Activated CD4-positive, alpha-beta T cell treated with anti-CD3 and anti-CD28 coated beads for 36 hours (primary cell): ENCODE measurements at regions not wholly inside any gene's neighbourhood (a gene's known extent, or its start where the extent isn't known, plus 50 kb on each side); places are given as distances from the start of the nearest gene placed in this dataset.

ENCODE experiments used
- ATAC-seq: fragments of 200-7000 bp; cut with Tn5 transposase; one replicate; pipeline ENCODE4 v1.10.0; 2021; ENCODE audit warnings: mild to moderate bottlenecking, moderate library complexity
- CTCF ChIA-PET: fragments of 350-600 bp; sonication (Branson Sonifier 250); formaldehyde crosslinking; loops from one replicate; lab custom pipeline; 2021; ENCODE audit warnings: antibody characterized with exemption; lab: Charles Lee
- POLR2A ChIA-PET: fragments of 350-600 bp; sonication (Branson Sonifier 250); formaldehyde crosslinking; loops from one replicate; lab custom pipeline; 2021; ENCODE audit warnings: antibody characterized with exemption, inconsistent platforms; lab: Charles Lee
- DNase-seq: peaks from one replicate; pipeline ENCODE4 v3.0.0-alpha.2; 2020
- H3K27ac Mint-ChIP-seq: one replicate; pipeline ENCODE4 v1.8.0; 2021; ENCODE audit warnings: mixed read lengths
- H3K27me3 Mint-ChIP-seq: one replicate; pipeline ENCODE4 v1.8.0; 2021; ENCODE audit warnings: mixed read lengths
- H3K36me3 Mint-ChIP-seq: one replicate; pipeline ENCODE4 v1.8.0; 2021; ENCODE audit warnings: low read depth, mixed read lengths
- H3K4me1 Mint-ChIP-seq: one replicate; pipeline ENCODE4 v1.8.0; 2021; ENCODE audit warnings: mixed read lengths
- H3K4me3 Mint-ChIP-seq: one replicate; pipeline ENCODE4 v1.8.0; 2021; ENCODE audit warnings: mild to moderate bottlenecking, moderate library complexity, mixed read lengths
- H3K9me3 Mint-ChIP-seq: one replicate; pipeline ENCODE4 v1.8.0; 2021; ENCODE audit warnings: low read depth, mixed read lengths
- intact Hi-C, 2 experiments: fragments of 100-400 bp; cut with DNase I in 1 of 2; cut with micrococcal nuclease in 1 of 2; formaldehyde crosslinking; loops; one replicate each; pipeline versions ENCODE4 v1.14.2 to v1.15.1; 2022 to 2024; cut with DNase I, micrococcal nuclease

DNA sequence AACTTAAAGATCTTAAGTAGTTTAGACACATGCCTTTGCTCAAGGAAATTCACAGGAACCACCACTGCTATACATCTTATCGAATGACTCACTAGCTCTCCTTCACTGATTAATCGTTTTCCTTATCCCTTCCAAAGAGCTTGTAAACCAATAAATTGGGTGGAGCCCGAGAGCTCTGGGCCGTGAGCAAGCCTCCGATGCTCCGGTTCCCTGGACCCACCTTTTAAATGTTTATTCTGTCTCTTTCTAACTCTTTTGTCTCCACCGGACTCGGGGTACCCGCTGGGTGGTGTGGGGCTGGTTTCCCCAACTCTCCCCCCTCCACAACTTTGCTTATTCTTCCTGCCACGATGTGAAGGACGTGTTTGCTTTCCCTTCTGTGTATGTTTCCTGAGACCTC is 292.9 kb upstream of the TMEFF2 start:
- intact Hi-C loops = no loop called here
- no peaks in the 10 kb centered on the region for H3K4me1 Mint-ChIP-seq
- H3K36me3 Mint-ChIP-seq = no peaks in the 10 kb centered on the region
- H3K27me3 Mint-ChIP-seq = no peaks in the 10 kb centered on the region
- no peak overlapping the region for H3K27ac Mint-ChIP-seq
- peaks cover 6% of the 10 kb centered on the region for H3K9me3 Mint-ChIP-seq
- no peak for DNase-seq
- no peak overlapping the region for H3K4me3 Mint-ChIP-seq
- ChIA-PET CTCF (no interaction called here), POLR2A (no interaction called here)
- no peak for ATAC-seq

DNA sequence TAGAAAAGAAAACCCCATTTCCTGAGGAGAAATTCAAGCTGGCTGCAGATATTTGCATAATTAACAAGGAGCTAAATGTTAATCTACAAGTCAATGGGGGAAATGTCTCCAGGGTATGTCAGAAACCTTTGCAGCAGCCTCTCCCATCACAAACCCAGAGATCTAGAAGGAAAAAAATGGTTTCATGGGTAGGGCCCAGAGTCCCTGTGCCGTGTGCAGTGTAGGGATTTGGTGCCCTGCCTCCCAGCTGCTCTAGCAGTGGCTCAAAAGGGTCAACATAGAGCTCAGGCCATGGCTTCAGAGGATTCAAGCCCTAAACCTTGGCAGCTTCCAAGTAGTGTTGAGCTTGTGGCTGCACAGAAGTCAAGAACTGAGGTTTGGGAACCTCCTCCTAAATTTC is 290.2 kb upstream of the TMEFF2 start:
- ChIA-PET POLR2A (no interaction called here), CTCF (no interaction called here)
- no peak for DNase-seq
- no peak overlapping the region for H3K4me3 Mint-ChIP-seq
- H3K27me3 Mint-ChIP-seq = no peaks in the 10 kb centered on the region
- H3K9me3 Mint-ChIP-seq = peaks cover 3% of the 10 kb centered on the region
- H3K27ac Mint-ChIP-seq = no peak overlapping the region
- intact Hi-C loops = no loop called here
- H3K36me3 Mint-ChIP-seq = no peaks in the 10 kb centered on the region
- ATAC-seq = no peak
- no peaks in the 10 kb centered on the region for H3K4me1 Mint-ChIP-seq

- H3K4me3 Mint-ChIP-seq = no peak overlapping the region
- H3K27ac Mint-ChIP-seq = no peak overlapping the region
- POLR2A ChIA-PET = no interaction called here
- ATAC-seq = no peak
- DNase-seq = no peak
- H3K4me1 Mint-ChIP-seq = no peaks in the 10 kb centered on the region
- intact Hi-C loops = no loop called here
- CTCF ChIA-PET = no interaction called here
- no peaks in the 10 kb centered on the region for H3K27me3 Mint-ChIP-seq
- H3K9me3 Mint-ChIP-seq = no peaks in the 10 kb centered on the region
- H3K36me3 Mint-ChIP-seq = no peaks in the 10 kb centered on the region
These were observed 286.3 kb upstream of the TMEFF2 start for GRCh38 chr2:192480984-192481383.

DNA sequence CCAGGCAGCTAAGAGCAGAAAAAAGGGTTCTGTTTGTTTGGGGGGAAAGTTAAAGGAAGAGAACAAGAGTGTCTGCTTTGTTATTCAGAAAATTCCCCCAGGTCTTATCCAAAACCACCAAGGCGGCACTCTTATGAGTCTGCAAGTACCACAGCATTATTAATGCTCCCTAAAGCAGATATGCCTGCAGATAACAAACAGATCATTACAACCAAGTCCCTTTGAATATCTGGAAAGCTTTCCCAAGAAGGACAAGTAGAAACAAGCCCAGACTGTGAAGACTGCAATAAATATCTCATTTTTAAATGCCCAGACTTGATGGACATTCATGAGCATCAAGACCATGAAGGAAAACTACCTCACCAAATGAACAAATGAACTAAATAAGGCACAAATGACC is 278.6 kb upstream of the TMEFF2 start:
- no peak overlapping the region for H3K4me3 Mint-ChIP-seq
- no peaks in the 10 kb centered on the region for H3K36me3 Mint-ChIP-seq
- H3K4me1 Mint-ChIP-seq = no peaks in the 10 kb centered on the region
- CTCF ChIA-PET = no interaction called here
- no peak overlapping the region for H3K27ac Mint-ChIP-seq
- DNase-seq (no peak), ATAC-seq (no peak)
- H3K27me3 Mint-ChIP-seq = no peaks in the 10 kb centered on the region
- POLR2A ChIA-PET = no interaction called here
- H3K9me3 Mint-ChIP-seq = peaks cover 10% of the 10 kb centered on the region
- intact Hi-C loops = no loop called here

DNA sequence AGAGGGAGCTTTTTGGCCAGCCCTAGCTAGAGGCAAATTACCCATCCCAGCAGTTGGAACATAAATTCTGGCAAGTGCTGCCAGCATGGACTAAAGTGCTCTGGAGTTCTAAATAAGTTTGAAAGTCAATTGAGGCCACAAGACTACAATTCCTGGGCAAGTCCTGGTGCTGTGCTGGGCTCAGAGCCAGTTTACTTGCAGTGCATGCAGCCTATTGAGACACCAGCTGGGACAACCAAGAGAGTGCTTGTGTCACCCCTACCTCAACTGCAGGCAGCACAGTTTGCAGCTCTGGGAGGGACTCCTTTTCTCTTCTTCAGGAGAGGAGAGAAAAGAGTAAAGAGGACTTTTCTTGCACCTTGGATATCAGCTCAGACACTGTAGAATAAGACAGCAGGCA is 277.2 kb upstream of the TMEFF2 start:
- Mint-ChIP-seq H3K27ac (no peak overlapping the region), H3K4me3 (no peak overlapping the region), H3K4me1 (no peaks in the 10 kb centered on the region), H3K9me3 (peaks cover 10% of the 10 kb centered on the region), H3K27me3 (no peaks in the 10 kb centered on the region), H3K36me3 (no peaks in the 10 kb centered on the region)
- ChIA-PET POLR2A (no interaction called here), CTCF (interaction anchor here (0.6 kb wide), 1 partner anchor 343 kb away, joined by 4 read pairs; no protein-coding TSS in a partner anchor)
- intact Hi-C loops = no loop called here
- DNase-seq (no peak), ATAC-seq (no peak)

DNA sequence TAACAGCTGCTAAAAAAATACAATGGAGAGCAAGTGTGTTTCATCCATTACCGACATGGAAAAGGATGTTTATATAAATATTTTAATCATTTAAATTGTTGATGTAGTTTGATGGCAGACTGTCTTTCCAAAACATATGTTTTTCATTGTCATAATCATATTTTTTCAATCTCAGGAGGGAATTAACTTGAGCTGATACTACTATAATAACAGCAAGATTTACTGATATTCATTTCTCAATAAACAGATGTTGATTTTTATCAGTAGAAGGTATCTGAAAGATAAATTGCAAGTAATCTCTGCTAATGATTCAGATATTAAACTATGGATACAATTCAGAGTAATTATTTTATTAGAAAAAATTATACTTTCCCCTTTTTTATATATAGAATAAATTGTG is 274.9 kb upstream of the TMEFF2 start:
- CTCF ChIA-PET = no interaction called here
- Mint-ChIP-seq H3K36me3 (no peaks in the 10 kb centered on the region), H3K4me1 (no peaks in the 10 kb centered on the region), H3K27me3 (no peaks in the 10 kb centered on the region), H3K4me3 (no peak overlapping the region), H3K27ac (no peak overlapping the region), H3K9me3 (peaks cover 8% of the 10 kb centered on the region)
- ATAC-seq (no peak), DNase-seq (no peak)
- POLR2A ChIA-PET = no interaction called here
- intact Hi-C loops = no loop called here

GRCh38 chr2:192467953-192468660 is 273.4 kb upstream of the TMEFF2 start:
- no peaks in the 10 kb centered on the region for H3K4me1 Mint-ChIP-seq
- intact Hi-C loops = no loop called here
- H3K36me3 Mint-ChIP-seq = no peaks in the 10 kb centered on the region
- no peak overlapping the region for H3K27ac Mint-ChIP-seq
- ChIA-PET CTCF (no interaction called here), POLR2A (no interaction called here)
- no peaks in the 10 kb centered on the region for H3K27me3 Mint-ChIP-seq
- DNase-seq = no peak
- no peak for ATAC-seq
- H3K4me3 Mint-ChIP-seq = no peak overlapping the region
- H3K9me3 Mint-ChIP-seq = peaks cover 2% of the 10 kb centered on the region

GRCh38 chr2:192465141-192465540 is 270.4 kb upstream of the TMEFF2 start:
- Mint-ChIP-seq H3K27me3 (no peaks in the 10 kb centered on the region), H3K36me3 (no peaks in the 10 kb centered on the region), H3K27ac (no peak overlapping the region), H3K9me3 (no peaks in the 10 kb centered on the region), H3K4me3 (no peak overlapping the region), H3K4me1 (no peaks in the 10 kb centered on the region)
- intact Hi-C loops = no loop called here
- ChIA-PET CTCF (interaction anchor here (1.0 kb wide), 1 partner anchor 26 kb away, joined by 3 read pairs; no protein-coding TSS in a partner anchor), POLR2A (no interaction called here)
- DNase-seq (no peak), ATAC-seq (no peak)

- Mint-ChIP-seq H3K4me1 (no peaks in the 10 kb centered on the region), H3K36me3 (no peaks in the 10 kb centered on the region), H3K27me3 (no peaks in the 10 kb centered on the region), H3K4me3 (no peak overlapping the region), H3K9me3 (no peaks in the 10 kb centered on the region), H3K27ac (no peak overlapping the region)
- ATAC-seq (no peak), DNase-seq (no peak)
- intact Hi-C loops = no loop called here
- ChIA-PET POLR2A (no interaction called here), CTCF (no interaction called here)
These were observed 264.7 kb upstream of the TMEFF2 start for GRCh38 chr2:192459422-192459821.

DNA sequence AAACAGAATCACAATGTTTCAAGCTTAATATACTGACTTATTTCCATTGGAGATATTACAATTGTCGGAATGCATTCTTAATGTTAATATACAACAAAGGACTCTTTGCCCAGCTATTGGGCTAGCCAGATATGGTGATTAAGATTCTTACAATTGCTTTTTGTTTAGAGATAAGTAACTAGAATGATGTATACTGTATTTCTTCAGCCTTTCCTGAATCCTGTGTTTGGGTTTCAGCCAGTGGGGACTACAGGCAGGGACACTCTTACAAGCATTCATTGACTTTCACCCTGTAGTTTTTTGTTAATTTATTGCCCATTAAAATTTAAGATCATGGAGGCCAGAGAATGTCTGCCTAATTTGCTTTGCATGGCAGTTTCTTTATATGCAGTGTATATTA is 254.1 kb upstream of the TMEFF2 start:
- no peak overlapping the region for H3K27ac Mint-ChIP-seq
- no peak for ATAC-seq
- no peak for DNase-seq
- H3K4me1 Mint-ChIP-seq = no peaks in the 10 kb centered on the region
- CTCF ChIA-PET = interaction anchor here (0.7 kb wide), 1 partner anchor 260 kb away, joined by 3 read pairs; no protein-coding TSS in a partner anchor
- no peaks in the 10 kb centered on the region for H3K36me3 Mint-ChIP-seq
- H3K27me3 Mint-ChIP-seq = no peaks in the 10 kb centered on the region
- no peaks in the 10 kb centered on the region for H3K9me3 Mint-ChIP-seq
- intact Hi-C loops = no loop called here
- H3K4me3 Mint-ChIP-seq = no peak overlapping the region
- POLR2A ChIA-PET = no interaction called here

DNA sequence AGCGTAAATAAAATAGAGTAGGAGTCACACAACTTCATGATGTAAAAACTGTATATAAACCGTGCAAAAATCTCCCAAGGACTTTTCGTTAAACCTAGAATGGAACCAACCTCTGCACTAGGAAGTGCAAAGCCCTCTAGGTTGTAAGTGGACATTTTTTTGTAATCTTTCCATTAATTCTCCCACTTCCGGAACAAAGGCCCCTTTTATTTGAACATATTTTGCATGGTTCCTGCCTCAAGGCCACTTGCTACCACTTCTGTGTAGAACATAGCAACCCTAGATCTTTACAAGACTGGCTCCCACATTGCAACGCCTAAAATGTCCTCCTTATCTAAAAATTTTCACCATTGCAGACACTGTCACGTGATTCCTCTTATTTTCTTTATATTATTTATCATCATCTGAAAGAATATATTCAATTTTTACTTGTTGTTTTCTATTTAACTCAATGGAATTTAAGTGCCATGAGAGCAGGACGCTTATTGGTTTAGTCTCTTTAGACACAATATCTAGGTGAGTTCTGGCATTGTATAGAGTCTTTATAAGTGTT is 249.6 kb upstream of the TMEFF2 start:
- Mint-ChIP-seq H3K4me1 (no peaks in the 10 kb centered on the region), H3K4me3 (no peak overlapping the region), H3K9me3 (no peaks in the 10 kb centered on the region), H3K27me3 (no peaks in the 10 kb centered on the region), H3K27ac (no peak overlapping the region), H3K36me3 (no peaks in the 10 kb centered on the region)
- intact Hi-C loops = no loop called here
- no peak for ATAC-seq
- ChIA-PET POLR2A (no interaction called here), CTCF (no interaction called here)
- DNase-seq = no peak

DNA sequence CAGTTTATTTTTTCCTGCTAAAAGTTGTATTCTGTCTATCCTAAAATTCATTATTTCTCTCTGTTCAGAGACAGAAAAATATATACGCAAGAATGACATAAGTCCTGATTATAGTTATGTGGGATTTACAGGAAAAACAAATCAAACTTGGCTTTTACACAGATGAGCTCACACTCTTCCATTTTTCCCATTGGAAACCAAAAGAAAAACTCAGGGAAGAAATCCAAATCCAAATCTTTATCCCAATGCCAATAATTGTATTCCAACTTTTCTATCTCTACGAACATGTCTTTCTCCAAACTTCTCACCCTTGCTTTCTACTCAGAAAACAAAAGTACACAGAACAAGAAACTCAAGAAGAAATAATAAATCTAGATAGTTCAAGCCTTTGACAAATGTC is 249.1 kb upstream of the TMEFF2 start:
- Mint-ChIP-seq H3K9me3 (no peaks in the 10 kb centered on the region), H3K27me3 (no peaks in the 10 kb centered on the region), H3K27ac (no peak overlapping the region), H3K4me3 (no peak overlapping the region), H3K4me1 (no peaks in the 10 kb centered on the region), H3K36me3 (no peaks in the 10 kb centered on the region)
- CTCF ChIA-PET = no interaction called here
- POLR2A ChIA-PET = no interaction called here
- ATAC-seq (no peak), DNase-seq (no peak)
- intact Hi-C loops = no loop called here
